Erythroblast (primary cell): ENCODE measurements at regions not wholly inside any gene's neighbourhood (a gene's known extent, or its start where the extent isn't known, plus 50 kb on each side); places are given as distances from the start of the nearest gene placed in this dataset.

Experiments used
- GATA1 ChIP-seq: IDR thresholded peaks from 2 replicates; pipeline ENCODE4 v1.6.1; 2011; ENCODE audit warnings: low read depth, mild to moderate bottlenecking, control low read depth, low read length, moderate library complexity
- POLR2A ChIP-seq: IDR thresholded peaks from 2 replicates; pipeline ENCODE4 v1.6.1; 2011; ENCODE audit warnings: mild to moderate bottlenecking, low read length

DNA sequence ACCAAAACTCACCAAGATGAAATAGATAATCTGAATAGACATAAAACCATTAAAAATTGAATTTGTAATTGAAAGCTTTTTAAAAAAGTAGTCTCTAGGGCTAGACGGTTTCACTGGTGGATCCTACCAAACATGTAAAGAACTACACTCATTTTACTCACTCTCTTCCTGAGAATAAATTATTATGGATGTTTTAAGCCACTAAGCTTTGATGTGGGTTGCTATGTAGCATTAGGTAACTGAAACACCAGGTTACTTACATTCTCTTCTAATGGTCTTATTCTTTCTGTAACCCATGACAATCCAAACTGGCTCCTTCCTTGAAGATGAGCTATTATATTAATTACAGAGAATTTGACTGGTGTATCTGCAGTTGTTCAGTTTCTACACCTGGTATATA lies 385.1 kb downstream of the PPP1R2C start:
- TF ChIP-seq POLR2A (no peak), GATA1 (no peak)
